Endothelial cell of umbilical vein (primary cell): ENCODE measurements at regions not wholly inside any gene's neighbourhood (a gene's known extent, or its start where the extent isn't known, plus 50 kb on each side); places are given as distances from the start of the nearest gene placed in this dataset.

Experiments used
- BruUV-seq: library from RNA; stranded (reverse); fragments of 400-500 nt; replicated peaks from 2 replicates; lab custom pipeline; 2021; lab: Mats Ljungman, UMichigan
- CTCF ChIA-PET: fragments of 300-600, 350-600 bp; sonication (Branson Sonifier 250); formaldehyde crosslinking; loops from one replicate; lab custom pipeline; 2021; ENCODE audit warnings: antibody characterized with exemption, inconsistent platforms; lab: Charles Lee
- POLR2A ChIA-PET: fragments of 300-600, 350-600 bp; sonication (Branson Sonifier 250); formaldehyde crosslinking; loops from one replicate; lab custom pipeline; 2021; ENCODE audit warnings: antibody characterized with exemption, inconsistent platforms; lab: Charles Lee
- DNase-seq: peaks from one replicate; pipeline ENCODE4 v3.0.0-alpha.2; 2011; ENCODE audit warnings: low read depth, low spot score
- FAIRE-seq: peaks from 2 replicates; lab custom pipeline; 2011; peaks lifted over from hg19 to GRCh38; lab: Jason Lieb, UNC
- H2AFZ ChIP-seq: 2 replicates; pipeline ENCODE4 v1.6.0; 2012; ENCODE audit warnings: low read depth, low read length, control low read depth, inconsistent platforms
- H3K27ac ChIP-seq: 2 replicates; pipeline ENCODE4 v1.5.1; 2011; ENCODE audit warnings: low read depth, mild to moderate bottlenecking, control low read depth, low read length, moderate library complexity; ENCODE audit not compliant: insufficient read depth
- H3K27me3 ChIP-seq, 2 experiments: 2 replicates each; pipeline versions ENCODE4 v1.6.0 to v1.6.1; 2011; ENCODE audit warnings: low read length in 2 of 2, mixed read lengths in 1 of 2; ENCODE audit not compliant: control insufficient read depth in 2 of 2, insufficient read depth in 2 of 2
- H3K36me3 ChIP-seq, 2 experiments: 2 replicates in 1 of 2; 3 replicates in 1 of 2; pipeline ENCODE4 v1.5.1; 2011; ENCODE audit warnings: low read length in 2 of 2, mild to moderate bottlenecking in 1 of 2, moderate library complexity in 1 of 2; ENCODE audit not compliant: control insufficient read depth in 2 of 2, insufficient read depth in 2 of 2; ENCODE audit errors: extremely low read depth in 1 of 2
- H3K4me1 ChIP-seq: 3 replicates; pipeline ENCODE4 v1.5.1; 2011; ENCODE audit warnings: mild to moderate bottlenecking, low read length; ENCODE audit not compliant: control insufficient read depth, insufficient read depth; ENCODE audit errors: extremely low read depth
- H3K4me2 ChIP-seq: 2 replicates; pipeline ENCODE4 v1.6.1; 2011; ENCODE audit warnings: low read length, control low read depth, mixed read lengths; ENCODE audit not compliant: insufficient read depth
- H3K4me3 ChIP-seq, 3 experiments: fragments of 200-600 bp in 1 of 3; sonication (generic), shearing (Covaris generic) in 1 of 3; replicated peaks in 1 of 3; 2 replicates each; pipeline ENCODE4 v1.5.1; 2011 to 2016; ENCODE audit warnings: control low read depth in 3 of 3, low read length in 3 of 3, mild to moderate bottlenecking in 2 of 3, inconsistent platforms in 1 of 3, low read depth in 1 of 3, moderate library complexity in 1 of 3; ENCODE audit not compliant: insufficient read depth in 1 of 3
- H3K79me2 ChIP-seq: 2 replicates; pipeline ENCODE4 v1.6.0; 2012; ENCODE audit warnings: low read length, inconsistent platforms; ENCODE audit not compliant: control insufficient read depth, insufficient read depth
- H3K9ac ChIP-seq: replicated peaks from 2 replicates; pipeline ENCODE3; 2011; ENCODE audit warnings: low read length, control low read depth; ENCODE audit not compliant: insufficient read depth; ENCODE audit errors: extremely low read depth
- H3K9me1 ChIP-seq: replicated peaks from 3 replicates; pipeline ENCODE4 v1.6.0; 2011; ENCODE audit warnings: mild to moderate bottlenecking, low read length; ENCODE audit not compliant: control insufficient read depth, insufficient read depth; ENCODE audit errors: extremely low read depth
- H3K9me3 ChIP-seq: replicated peaks from 2 replicates; pipeline ENCODE4 v1.5.1; 2012; ENCODE audit warnings: low read length, inconsistent platforms; ENCODE audit not compliant: control insufficient read depth, insufficient read depth
- H4K20me1 ChIP-seq: replicated peaks from 2 replicates; pipeline ENCODE3; 2011; ENCODE audit warnings: mild to moderate bottlenecking, low read length; ENCODE audit not compliant: control insufficient read depth, insufficient read depth; ENCODE audit errors: extremely low read depth
- CTCF ChIP-seq, 2 donors: IDR thresholded peaks; 1 replicate in 1 of 2; 2 replicates in 1 of 2; pipeline ENCODE4 v1.5.1; 2011; ENCODE audit warnings: low read length in 2 of 2, mild to moderate bottlenecking in 2 of 2, moderate library complexity in 2 of 2, control low read depth in 1 of 2, inconsistent platforms in 1 of 2, low read depth in 1 of 2; ENCODE audit not compliant: insufficient read depth in 1 of 2; ENCODE audit errors: extremely low read depth in 1 of 2
- EZH2 ChIP-seq: IDR thresholded peaks from 2 replicates; pipeline ENCODE4 v1.6.1; 2012; ENCODE audit warnings: borderline replicate concordance, low read depth, mild to moderate bottlenecking, moderate library complexity, low read length, inconsistent platforms; ENCODE audit not compliant: severe bottlenecking
- FOS ChIP-seq: IDR thresholded peaks from 2 replicates; pipeline ENCODE4 v1.6.1; 2011; ENCODE audit warnings: mild to moderate bottlenecking, low read length, moderate library complexity, borderline replicate concordance; ENCODE audit not compliant: insufficient read depth
- GATA2 ChIP-seq: IDR thresholded peaks from 2 replicates; pipeline ENCODE4 v1.7.0; 2011; ENCODE audit warnings: low read depth, mild to moderate bottlenecking, moderate library complexity, mixed read lengths, low read length; ENCODE audit not compliant: insufficient read length, insufficient read depth
- JUN ChIP-seq: IDR thresholded peaks from 2 replicates; pipeline ENCODE4 v1.6.1; 2011; ENCODE audit warnings: borderline replicate concordance, low read depth; ENCODE audit not compliant: insufficient read length, insufficient read depth
- MAX ChIP-seq: IDR thresholded peaks from 2 replicates; pipeline ENCODE4 v1.6.1; 2011; ENCODE audit not compliant: insufficient read depth, insufficient read length
- MYC ChIP-seq: IDR thresholded peaks from one replicate; pipeline ENCODE4 v1.6.1; 2011; ENCODE audit warnings: mild to moderate bottlenecking, low read depth, low read length
- POLR2A ChIP-seq: IDR thresholded peaks from 2 replicates; pipeline ENCODE4 v1.6.1; 2012; ENCODE audit warnings: low read depth, mild to moderate bottlenecking, control low read depth, low read length
- POLR2AphosphoS5 ChIP-seq: IDR thresholded peaks from 2 replicates; pipeline ENCODE4 v1.6.1; 2012; ENCODE audit warnings: low read depth, mild to moderate bottlenecking, control low read depth, low read length, moderate library complexity; ENCODE audit not compliant: insufficient read depth
- dilution Hi-C: fragments of 300-500 bp; cut with MboI; formaldehyde crosslinking; loops from one replicate; pipeline ENCODE4 v1.15.0; 2019; ENCODE audit warnings: low sequenced_read_pairs; ENCODE audit not compliant: extremely low pct_ligation_motif_present
- intact Hi-C: fragments of 100-400 bp; cut with micrococcal nuclease; formaldehyde crosslinking; loops from one replicate; pipeline ENCODE4 v1.10.0; 2022

GRCh38 chr17:63240106-63240505 is 206.0 kb downstream of the CYB561 start:
- Histone ChIP-seq H2AFZ (no peak overlapping the region), H4K20me1 (no peaks in the 10 kb centered on the region), H3K79me2 (no peaks in the 10 kb centered on the region), H3K4me2 (no peak overlapping the region), H3K9me3 (no peaks in the 10 kb centered on the region), H3K4me3 (no peak overlapping the region), H3K36me3 (no peaks in the 10 kb centered on the region), H3K9me1 (no peaks in the 10 kb centered on the region), H3K27me3 (no peaks in the 10 kb centered on the region), H3K27ac (no peak overlapping the region), H3K9ac (no peak overlapping the region), H3K4me1 (no peaks in the 10 kb centered on the region)
- intact Hi-C loops: no loop called here
- no peak for FAIRE-seq
- ChIA-PET CTCF (interaction anchor here (1.2 to 1.5 kb wide), 3 partner anchors 12 to 68 kb away, joined by 3 to 4 read pairs (median 3); no protein-coding TSS in a partner anchor), POLR2A (no interaction called here)
- no TSS peak for BruUV-seq
- TF ChIP-seq EZH2 (no peak), FOS (no peak), POLR2A (no peak), GATA2 (no peak), POLR2AphosphoS5 (no peak), JUN (no peak), CTCF (IDR thresholded peaks at IDR 0.05; ENCODE audit: extremely low read depth in 1 of 2, insufficient read depth in 1 of 2, low read depth in 1 of 2, low read length in 2 of 2) (no peak), MAX (no peak), MYC (no peak)
- dilution Hi-C loops: no loop called here
- DNase-seq: no peak
